Adrenal gland (tissue), 9 donors: ENCODE measurements at regions not wholly inside any gene's neighbourhood (a gene's known extent, or its start where the extent isn't known, plus 50 kb on each side); places are given as distances from the start of the nearest gene placed in this dataset.
A peak's percentile ranks its signal among the peaks of the same experiment; 100 is the strongest.

ENCODE experiments used
- DNase-seq, 7 donors: peaks; one replicate each; pipeline ENCODE4 v3.0.0-alpha.2; 2019 to 2020
- H3K27ac ChIP-seq, 5 donors: fragments of 200-600 bp; sonication (generic) in 4 of 5; 1 replicate in 3 of 5; 2 replicates in 2 of 5; pipeline versions ENCODE4 v1.5.1 to v1.8.0; 2016 to 2020; ENCODE audit warnings: mild to moderate bottlenecking in 1 of 5
- H3K27me3 ChIP-seq: fragments of 200-600 bp; 2 replicates; pipeline ENCODE4 v1.8.0; 2021
- H3K36me3 ChIP-seq, 2 donors: fragments of 200-600 bp; replicated peaks in 1 of 2; 1 replicate in 1 of 2; 2 replicates in 1 of 2; pipeline versions ENCODE4 v1.5.1 to v1.8.0; 2018 to 2022
- H3K4me1 ChIP-seq, 2 donors: fragments of 200-600 bp; replicated peaks in 1 of 2; 1 replicate in 1 of 2; 2 replicates in 1 of 2; pipeline versions ENCODE4 v1.5.1 to v1.8.0; 2018 to 2021
- H3K4me3 ChIP-seq, 4 donors: fragments of 200-600 bp; sonication (generic) in 3 of 4; one replicate each; pipeline ENCODE4 v1.5.1; 2016 to 2018
- H3K9me3 ChIP-seq, 3 donors: fragments of 200-600 bp; sonication (generic) in 1 of 3; replicated peaks in 1 of 3; 1 replicate in 2 of 3; 2 replicates in 1 of 3; pipeline versions ENCODE4 v1.5.1 to v1.8.0; 2016 to 2021
- CTCF ChIP-seq, 6 experiments: fragments of 450-650 bp in 4 of 6; fragments of 200-600 bp in 2 of 6; sonication (generic) in 1 of 6; IDR thresholded peaks; 1 replicate in 5 of 6; 2 replicates in 1 of 6; pipeline versions ENCODE4 v1.5.1 to v1.8.0; 2016 to 2021; ENCODE audit warnings: antibody characterized with exemption in 6 of 6, mild to moderate bottlenecking in 2 of 6, moderate library complexity in 1 of 6
- POLR2A ChIP-seq, 2 donors: fragments of 450-650 bp; IDR thresholded peaks; one replicate each; pipeline ENCODE4 v1.6.1; 2017; ENCODE audit warnings: antibody characterized with exemption in 2 of 2, mild to moderate bottlenecking in 2 of 2, moderate library complexity in 1 of 2
- WGBS, 4 donors: extraction: QIAGEN DNeasy Blood & Tissue Kit in 2 of 4; methylation state at CpG; one replicate each; pipeline versions ENCODE4 v1.1.5 to v1.1.7; 2013 to 2017; 5-methylcytosine and 5-hydroxymethylcytosine counted together
- intact Hi-C, 2 donors: fragments of 100-400 bp; cut with DNase I; formaldehyde crosslinking; loops; one replicate each; pipeline versions ENCODE4 v1.14.1 to v1.15.0; 2022 to 2023
- donor health status: healthy with polysubstance abuse.
- donor health status: Bipolar disorder and iron deficiency.
- donor health status: DM: yes; HTN: yes; CAD: no.
- donor health status: DM: no; HTN: no; CAD: no.
- donor health status: DM: no; HTN: no; CAD: no.

DNA sequence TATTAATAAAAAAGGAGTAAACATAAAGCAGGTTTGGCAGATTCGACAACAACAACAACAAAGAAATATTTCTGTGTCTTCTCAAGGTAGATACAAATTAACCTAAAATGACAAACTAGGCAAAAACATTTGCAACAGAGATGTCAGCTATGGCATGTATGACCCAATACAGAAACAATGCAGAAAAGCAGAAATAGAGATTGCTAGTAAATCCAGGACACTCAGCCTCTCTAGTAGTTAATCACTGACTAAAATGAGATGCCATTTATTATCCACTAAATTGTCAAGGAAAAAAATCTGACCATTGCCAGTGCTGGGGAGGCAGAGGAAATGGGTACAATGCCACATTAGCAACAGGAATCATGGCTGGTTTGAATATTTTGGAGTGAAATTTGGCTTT lies 250.5 kb downstream of the TEX29 start:
- intact Hi-C loops = no loop called here
- no peaks in the 10 kb centered on the region for H3K9me3 ChIP-seq
- TF ChIP-seq POLR2A (IDR thresholded peaks at IDR 0.05) = no peak
- WGBS, 4 donors = 80 to 93% (median 87%) methylated on average over 1 of the region's 1 CpG
- H3K4me3 ChIP-seq = no peak overlapping the region
- H3K27me3 ChIP-seq = no peaks in the 10 kb centered on the region
- no peak overlapping the region for H3K27ac ChIP-seq
- no peaks in the 10 kb centered on the region for H3K36me3 ChIP-seq
- no peak for DNase-seq
- H3K4me1 ChIP-seq = no peaks in the 10 kb centered on the region

GRCh38 chr13:111572956-111573761 lies 252.7 kb downstream of the TEX29 start:
- TF ChIP-seq POLR2A (IDR thresholded peaks at IDR 0.05) (no peak), CTCF (IDR thresholded peaks at IDR 0.05) (no peak)
- Histone ChIP-seq H3K27ac (no peak overlapping the region), H3K27me3 (no peaks in the 10 kb centered on the region), H3K9me3 (no peaks in the 10 kb centered on the region), H3K4me3 (no peak overlapping the region), H3K36me3 (no peaks in the 10 kb centered on the region), H3K4me1 (no peaks in the 10 kb centered on the region)
- intact Hi-C loops = no loop called here
- peak in 1 of 7 donors; percentile 62 for DNase-seq
- WGBS, 4 donors = 78 to 82% (median 80%) methylated on average over 24 to 27 of the region's 27 CpGs

DNA sequence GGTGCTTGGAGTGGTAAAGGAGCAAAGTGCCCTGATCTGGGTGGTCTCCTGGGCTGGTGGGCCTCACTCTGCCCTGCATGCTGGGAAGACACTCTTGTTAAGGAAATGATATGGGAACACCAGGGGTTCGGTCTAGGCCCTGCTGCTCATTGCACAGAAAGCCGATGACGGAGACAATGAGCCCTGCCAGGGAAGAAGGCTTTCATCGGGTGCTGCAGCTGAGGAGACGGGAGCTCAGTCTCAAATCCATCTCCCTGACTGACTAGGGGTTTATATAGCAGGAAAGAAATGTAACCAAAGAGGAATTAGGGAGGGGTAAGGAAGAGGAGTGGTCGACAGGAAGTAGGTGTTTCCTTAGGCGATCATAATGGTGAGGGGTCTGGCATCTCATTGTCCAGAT lies 253.4 kb downstream of the TEX29 start:
- no peaks in the 10 kb centered on the region for H3K27me3 ChIP-seq
- H3K4me1 ChIP-seq = no peaks in the 10 kb centered on the region
- H3K27ac ChIP-seq = no peak overlapping the region
- WGBS, 4 donors = 83 to 85% (median 84%) methylated on average over 7 of the region's 7 CpGs
- H3K9me3 ChIP-seq = no peaks in the 10 kb centered on the region
- intact Hi-C loops = no loop called here
- TF ChIP-seq CTCF (IDR thresholded peaks at IDR 0.05) (no peak), POLR2A (IDR thresholded peaks at IDR 0.05) (no peak)
- no peak for DNase-seq
- no peak overlapping the region for H3K4me3 ChIP-seq
- no peaks in the 10 kb centered on the region for H3K36me3 ChIP-seq

GRCh38 chr13:111575276-111575675 lies 254.8 kb downstream of the TEX29 start:
- TF ChIP-seq POLR2A (IDR thresholded peaks at IDR 0.05) (no peak), CTCF (IDR thresholded peaks at IDR 0.05) (no peak)
- DNase-seq = no peak
- Histone ChIP-seq H3K4me1 (no peaks in the 10 kb centered on the region), H3K4me3 (no peak overlapping the region), H3K9me3 (no peaks in the 10 kb centered on the region), H3K27ac (no peak overlapping the region), H3K36me3 (no peaks in the 10 kb centered on the region), H3K27me3 (no peaks in the 10 kb centered on the region)
- intact Hi-C loops = no loop called here
- WGBS, 4 donors = 57 to 88% (median 82%) methylated on average over 2 to 9 of the region's 9 CpGs

DNA sequence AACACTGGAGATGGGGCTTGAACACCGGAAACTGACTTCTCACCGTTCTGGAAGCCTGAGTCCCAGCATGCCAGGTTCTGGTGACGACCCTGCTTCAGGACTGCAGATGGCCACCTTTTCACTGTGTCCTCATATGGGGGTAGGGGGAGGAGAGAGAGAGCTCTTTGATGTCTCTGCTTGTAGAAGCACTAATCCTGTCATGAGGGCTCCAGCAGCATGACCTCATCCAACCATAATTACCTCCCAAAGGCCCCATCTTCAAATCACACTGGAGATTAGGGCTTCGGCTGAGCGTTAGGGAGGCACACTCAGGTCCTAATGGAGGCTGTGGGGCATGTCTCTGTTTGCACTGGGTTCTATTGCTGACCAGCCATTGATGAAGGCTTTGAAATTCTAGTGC lies 255.3 kb downstream of the TEX29 start:
- WGBS, 4 donors = 44 to 61% (median 60%) methylated on average over 4 to 5 of the region's 5 CpGs
- intact Hi-C loops = no loop called here
- Histone ChIP-seq H3K27ac (no peak overlapping the region), H3K36me3 (no peaks in the 10 kb centered on the region), H3K4me1 (no peaks in the 10 kb centered on the region), H3K4me3 (no peak overlapping the region), H3K9me3 (no peaks in the 10 kb centered on the region), H3K27me3 (no peaks in the 10 kb centered on the region)
- no peak for TF ChIP-seq CTCF (IDR thresholded peaks at IDR 0.05)
- TF ChIP-seq POLR2A (IDR thresholded peaks at IDR 0.05) = no peak
- DNase-seq = no peak
